ENCODE measurements at regions not wholly inside any gene's neighbourhood (a gene's known extent, or its start where the extent isn't known, plus 50 kb on each side); places are given as distances from the start of the nearest gene placed in this dataset.
A peak's percentile ranks its signal among the peaks of the same experiment; 100 is the strongest.

DNA sequence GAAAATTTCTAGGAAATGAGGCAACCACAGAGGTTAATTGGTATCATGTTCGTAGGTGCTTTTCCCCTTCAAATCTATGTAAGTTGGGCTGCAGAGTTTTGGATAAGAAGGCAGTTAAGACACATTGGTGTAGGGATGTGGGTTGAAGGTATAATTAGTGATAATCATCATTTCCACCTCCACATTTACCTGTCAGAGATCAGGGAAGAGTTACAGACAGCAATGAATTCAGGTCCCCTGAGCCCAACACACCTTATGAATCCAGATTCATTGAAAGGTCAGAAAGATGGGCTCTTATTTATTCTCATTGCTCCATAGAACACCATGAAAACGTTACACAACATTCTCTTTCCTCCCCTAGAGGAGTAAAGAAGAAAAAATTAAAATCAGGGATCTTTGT, 308.7 kb downstream of the C11orf87 start:
- no peak overlapping the region for H3K27ac ChIP-seq
- TF ChIP-seq, protein P1, sequence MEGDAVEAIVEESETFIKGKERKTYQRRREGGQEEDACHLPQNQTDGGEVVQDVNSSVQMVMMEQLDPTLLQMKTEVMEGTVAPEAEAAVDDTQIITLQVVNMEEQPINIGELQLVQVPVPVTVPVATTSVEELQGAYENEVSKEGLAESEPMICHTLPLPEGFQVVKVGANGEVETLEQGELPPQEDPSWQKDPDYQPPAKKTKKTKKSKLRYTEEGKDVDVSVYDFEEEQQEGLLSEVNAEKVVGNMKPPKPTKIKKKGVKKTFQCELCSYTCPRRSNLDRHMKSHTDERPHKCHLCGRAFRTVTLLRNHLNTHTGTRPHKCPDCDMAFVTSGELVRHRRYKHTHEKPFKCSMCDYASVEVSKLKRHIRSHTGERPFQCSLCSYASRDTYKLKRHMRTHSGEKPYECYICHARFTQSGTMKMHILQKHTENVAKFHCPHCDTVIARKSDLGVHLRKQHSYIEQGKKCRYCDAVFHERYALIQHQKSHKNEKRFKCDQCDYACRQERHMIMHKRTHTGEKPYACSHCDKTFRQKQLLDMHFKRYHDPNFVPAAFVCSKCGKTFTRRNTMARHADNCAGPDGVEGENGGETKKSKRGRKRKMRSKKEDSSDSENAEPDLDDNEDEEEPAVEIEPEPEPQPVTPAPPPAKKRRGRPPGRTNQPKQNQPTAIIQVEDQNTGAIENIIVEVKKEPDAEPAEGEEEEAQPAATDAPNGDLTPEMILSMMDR (IDR thresholded peaks at IDR 0.05; ENCODE audit: low read depth, low read length) = no peak
- no peak overlapping the region for H3K4me3 ChIP-seq
- DNase-seq (ENCODE audit: low read depth in 1 of 2, low spot score in 1 of 2) = no peak
- H3K27me3 ChIP-seq = no peaks in the 10 kb centered on the region
- H3K36me3 ChIP-seq = no peaks in the 10 kb centered on the region
- H3K9me3 ChIP-seq (ENCODE audit: low read depth) = no peaks in the 10 kb centered on the region
- H3K4me1 ChIP-seq (ENCODE audit: low read depth) = no peaks in the 10 kb centered on the region

DNA sequence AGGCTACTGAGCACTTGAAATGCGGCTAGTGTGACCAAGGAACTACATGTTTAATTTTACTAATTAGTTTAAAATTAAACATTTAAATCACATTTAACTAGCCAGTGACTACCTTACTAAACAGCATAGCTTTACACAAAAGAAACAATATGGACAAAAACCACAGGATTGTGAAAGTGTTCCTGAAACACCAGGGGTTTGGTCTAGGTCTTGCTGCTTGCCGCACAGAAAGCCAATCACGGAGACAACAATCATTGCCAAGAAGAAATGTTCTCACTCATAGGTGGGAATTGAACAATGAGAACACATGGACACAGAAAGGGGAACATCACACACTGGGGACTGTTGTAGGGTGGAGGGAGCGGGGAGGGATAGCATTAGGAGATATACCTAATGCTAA, 309.5 kb downstream of the C11orf87 start:
- H3K4me1 ChIP-seq (ENCODE audit: low read depth) = no peaks in the 10 kb centered on the region
- H3K36me3 ChIP-seq = no peaks in the 10 kb centered on the region
- no peaks in the 10 kb centered on the region for H3K9me3 ChIP-seq (ENCODE audit: low read depth)
- no peak overlapping the region for H3K27ac ChIP-seq
- no peak overlapping the region for H3K4me3 ChIP-seq
- DNase-seq (ENCODE audit: low read depth in 1 of 2, low spot score in 1 of 2) = no peak
- H3K27me3 ChIP-seq = no peaks in the 10 kb centered on the region
- TF ChIP-seq, protein P1 (IDR thresholded peaks at IDR 0.05; ENCODE audit: low read depth, low read length) = no peak

DNA sequence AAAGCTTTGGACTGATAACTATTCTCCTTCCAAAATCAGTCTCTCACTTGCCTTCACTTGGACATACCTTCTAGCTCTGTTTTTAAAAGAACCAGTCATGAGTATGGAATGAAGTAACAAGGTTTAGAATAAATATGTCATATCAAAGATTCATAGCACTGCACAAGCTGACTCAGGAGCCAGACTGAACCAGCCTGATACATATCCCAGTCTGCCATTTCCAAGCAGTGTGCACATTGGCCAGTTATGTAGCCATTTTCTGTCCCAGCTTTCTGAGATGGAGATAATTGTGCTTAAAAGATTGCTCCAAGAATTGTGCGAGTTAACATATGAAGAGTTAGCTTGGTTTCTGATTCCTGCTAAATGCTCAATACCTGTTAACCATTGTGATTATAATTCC, 311.3 kb downstream of the C11orf87 start:
- H3K36me3 ChIP-seq = no peaks in the 10 kb centered on the region
- no peak for DNase-seq (ENCODE audit: low read depth in 1 of 2, low spot score in 1 of 2)
- H3K27ac ChIP-seq = no peak overlapping the region
- H3K4me3 ChIP-seq = no peak overlapping the region
- TF ChIP-seq, protein P1 (IDR thresholded peaks at IDR 0.05; ENCODE audit: low read depth, low read length) = no peak
- no peaks in the 10 kb centered on the region for H3K27me3 ChIP-seq
- H3K4me1 ChIP-seq (ENCODE audit: low read depth) = no peaks in the 10 kb centered on the region
- H3K9me3 ChIP-seq (ENCODE audit: low read depth) = no peaks in the 10 kb centered on the region

DNA sequence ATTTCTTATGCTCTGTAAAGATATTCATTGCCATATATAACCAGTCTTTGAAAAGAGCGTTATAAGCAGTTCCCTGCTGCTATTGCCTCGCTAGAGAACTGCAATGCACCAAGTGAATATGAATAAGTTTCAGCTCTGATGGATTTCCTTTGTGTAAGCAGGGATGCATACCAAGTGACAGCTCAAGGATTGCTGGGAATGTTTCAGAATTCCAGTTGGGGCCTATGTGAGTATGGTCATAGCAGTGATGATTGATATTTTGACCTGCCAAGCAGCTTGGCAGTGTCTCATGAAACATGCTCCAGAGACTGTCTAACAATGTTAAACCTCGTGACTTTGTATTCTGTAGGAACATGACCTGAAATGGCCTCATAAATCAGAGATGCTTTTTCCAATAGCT, 312.6 kb downstream of the C11orf87 start:
- no peaks in the 10 kb centered on the region for H3K36me3 ChIP-seq
- H3K4me1 ChIP-seq (ENCODE audit: low read depth) = no peaks in the 10 kb centered on the region
- no peaks in the 10 kb centered on the region for H3K27me3 ChIP-seq
- no peak overlapping the region for H3K27ac ChIP-seq
- H3K9me3 ChIP-seq (ENCODE audit: low read depth) = no peaks in the 10 kb centered on the region
- TF ChIP-seq, protein P1 (IDR thresholded peaks at IDR 0.05; ENCODE audit: low read depth, low read length) = no peak
- no peak overlapping the region for H3K4me3 ChIP-seq
- no peak for DNase-seq (ENCODE audit: low read depth in 1 of 2, low spot score in 1 of 2)

DNA sequence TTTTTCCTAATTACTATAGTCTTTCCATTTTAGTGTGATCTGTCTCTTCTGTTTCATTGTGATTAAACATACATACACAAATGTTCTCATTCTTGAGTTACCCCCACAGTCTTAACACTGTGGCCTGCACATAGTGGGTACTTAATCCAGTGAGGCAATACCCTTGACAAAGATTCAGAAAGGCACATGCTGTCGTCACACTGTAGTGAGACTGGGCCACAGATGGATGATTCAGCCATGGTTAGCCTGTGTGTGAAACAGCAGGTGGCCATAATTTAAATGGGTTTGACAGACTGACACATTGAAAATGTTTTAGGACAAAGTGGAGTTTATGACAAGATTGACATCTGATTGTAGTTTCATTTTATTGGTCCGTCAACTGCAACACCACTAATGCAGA, 313.1 kb downstream of the C11orf87 start:
- Histone ChIP-seq H3K27ac (no peak overlapping the region), H3K36me3 (no peaks in the 10 kb centered on the region), H3K27me3 (no peaks in the 10 kb centered on the region), H3K4me1 (ENCODE audit: low read depth) (no peaks in the 10 kb centered on the region), H3K4me3 (no peak overlapping the region), H3K9me3 (ENCODE audit: low read depth) (no peaks in the 10 kb centered on the region)
- TF ChIP-seq, protein P1 (IDR thresholded peaks at IDR 0.05; ENCODE audit: low read depth, low read length) = no peak
- DNase-seq (ENCODE audit: low read depth in 1 of 2, low spot score in 1 of 2) = no peak

DNA sequence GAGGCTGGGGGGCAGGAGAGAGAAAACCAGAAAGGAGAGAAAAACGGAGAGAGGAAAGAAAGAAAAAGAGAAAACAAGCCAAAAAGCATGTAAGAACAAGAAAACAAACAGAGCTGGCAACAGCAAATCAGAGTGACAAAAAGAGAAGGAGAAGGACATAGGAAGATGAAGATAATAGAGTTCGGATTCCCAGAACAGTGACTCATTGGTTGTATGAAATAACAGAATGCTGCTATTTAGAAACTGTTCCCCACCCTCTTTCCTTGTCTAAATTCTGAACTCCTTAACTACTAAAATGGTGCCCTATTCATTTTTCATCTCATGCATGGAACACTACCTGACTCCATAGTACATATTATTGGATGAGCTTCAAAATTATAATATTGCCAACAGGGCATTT, 317.4 kb downstream of the C11orf87 start:
- Histone ChIP-seq H3K4me1 (ENCODE audit: low read depth) (no peaks in the 10 kb centered on the region), H3K27me3 (no peaks in the 10 kb centered on the region), H3K4me3 (no peak overlapping the region), H3K9me3 (ENCODE audit: low read depth) (no peaks in the 10 kb centered on the region), H3K27ac (no peak overlapping the region), H3K36me3 (no peaks in the 10 kb centered on the region)
- DNase-seq (ENCODE audit: low read depth in 1 of 2, low spot score in 1 of 2) = peak in 1 of 2 donors; percentile 6
- TF ChIP-seq, protein P1 (IDR thresholded peaks at IDR 0.05; ENCODE audit: low read depth, low read length) = no peak
